HL-60 (cell line): ENCODE measurements at regions not wholly inside any gene's neighbourhood (a gene's known extent, or its start where the extent isn't known, plus 50 kb on each side); places are given as distances from the start of the nearest gene placed in this dataset.

Source experiments
- DNase-seq, 2 experiments: peaks; one replicate each; pipeline ENCODE4 v3.0.0-alpha.2; 2010 to 2020; ENCODE audit warnings: low read depth in 1 of 2, low spot score in 1 of 2
- H3K27ac ChIP-seq: fragments of 250-450 bp; sonication (Bioruptor Pico); replicated peaks from 2 replicates; pipeline ENCODE4 v1.5.1; 2020; ENCODE audit warnings: mild to moderate bottlenecking, moderate library complexity
- H3K27me3 ChIP-seq: fragments of 250-450 bp; sonication (Bioruptor Pico); 2 replicates; pipeline ENCODE4 v1.5.1; 2021; ENCODE audit warnings: mild to moderate bottlenecking, moderate library complexity; ENCODE audit not compliant: insufficient read depth, poor library complexity, severe bottlenecking
- H3K4me3 ChIP-seq: replicated peaks from 2 replicates; pipeline ENCODE4 v1.5.1; 2011; ENCODE audit warnings: mild to moderate bottlenecking, control low read depth, low read length; ENCODE audit not compliant: insufficient read depth
- GABPA ChIP-seq: IDR thresholded peaks from 2 replicates; pipeline ENCODE4 v1.6.1; 2012; ENCODE audit warnings: low read depth
- POLR2AphosphoS5 ChIP-seq: IDR thresholded peaks from 2 replicates; pipeline ENCODE4 v1.6.1; 2012; ENCODE audit warnings: low read depth
- SPI1 ChIP-seq: IDR thresholded peaks from 2 replicates; pipeline ENCODE4 v1.6.1; 2012; ENCODE audit warnings: low read depth, mild to moderate bottlenecking, borderline replicate concordance
- TF ChIP-seq, protein P1 (sequence below): IDR thresholded peaks from 2 replicates; pipeline ENCODE4 v1.6.1; 2012; ENCODE audit warnings: low read depth; ENCODE audit not compliant: insufficient replicate concordance
- TF ChIP-seq, protein P2 (sequence below): IDR thresholded peaks from one replicate; pipeline ENCODE4 v1.5.1; 2011; ENCODE audit warnings: low read length, control low read depth, inconsistent platforms; ENCODE audit not compliant: insufficient read depth

DNA sequence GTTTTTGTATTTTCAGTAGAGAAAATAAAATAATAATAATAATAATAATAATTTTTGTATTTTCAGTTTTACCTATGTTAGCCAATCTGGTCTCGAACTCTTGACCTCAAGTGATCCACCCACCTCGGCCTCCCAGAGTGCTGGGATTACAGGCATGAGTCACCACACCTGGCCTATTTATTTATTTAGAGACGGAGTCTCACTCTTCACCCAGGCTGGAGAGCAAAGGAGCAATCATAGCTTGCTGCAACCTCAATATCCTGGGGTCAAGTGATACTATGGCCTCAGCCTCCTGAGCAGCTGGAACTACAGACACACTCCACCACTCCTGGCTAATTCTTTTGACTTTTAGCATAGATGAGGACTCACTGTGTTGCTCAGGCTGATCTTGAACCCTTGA is 167.5 kb downstream of the TLE1 start:
- no peak overlapping the region for H3K4me3 ChIP-seq
- H3K27ac ChIP-seq, result no peak overlapping the region
- no peak for DNase-seq
- H3K27me3 ChIP-seq, result no peaks in the 10 kb centered on the region
- TF ChIP-seq, protein P1, sequence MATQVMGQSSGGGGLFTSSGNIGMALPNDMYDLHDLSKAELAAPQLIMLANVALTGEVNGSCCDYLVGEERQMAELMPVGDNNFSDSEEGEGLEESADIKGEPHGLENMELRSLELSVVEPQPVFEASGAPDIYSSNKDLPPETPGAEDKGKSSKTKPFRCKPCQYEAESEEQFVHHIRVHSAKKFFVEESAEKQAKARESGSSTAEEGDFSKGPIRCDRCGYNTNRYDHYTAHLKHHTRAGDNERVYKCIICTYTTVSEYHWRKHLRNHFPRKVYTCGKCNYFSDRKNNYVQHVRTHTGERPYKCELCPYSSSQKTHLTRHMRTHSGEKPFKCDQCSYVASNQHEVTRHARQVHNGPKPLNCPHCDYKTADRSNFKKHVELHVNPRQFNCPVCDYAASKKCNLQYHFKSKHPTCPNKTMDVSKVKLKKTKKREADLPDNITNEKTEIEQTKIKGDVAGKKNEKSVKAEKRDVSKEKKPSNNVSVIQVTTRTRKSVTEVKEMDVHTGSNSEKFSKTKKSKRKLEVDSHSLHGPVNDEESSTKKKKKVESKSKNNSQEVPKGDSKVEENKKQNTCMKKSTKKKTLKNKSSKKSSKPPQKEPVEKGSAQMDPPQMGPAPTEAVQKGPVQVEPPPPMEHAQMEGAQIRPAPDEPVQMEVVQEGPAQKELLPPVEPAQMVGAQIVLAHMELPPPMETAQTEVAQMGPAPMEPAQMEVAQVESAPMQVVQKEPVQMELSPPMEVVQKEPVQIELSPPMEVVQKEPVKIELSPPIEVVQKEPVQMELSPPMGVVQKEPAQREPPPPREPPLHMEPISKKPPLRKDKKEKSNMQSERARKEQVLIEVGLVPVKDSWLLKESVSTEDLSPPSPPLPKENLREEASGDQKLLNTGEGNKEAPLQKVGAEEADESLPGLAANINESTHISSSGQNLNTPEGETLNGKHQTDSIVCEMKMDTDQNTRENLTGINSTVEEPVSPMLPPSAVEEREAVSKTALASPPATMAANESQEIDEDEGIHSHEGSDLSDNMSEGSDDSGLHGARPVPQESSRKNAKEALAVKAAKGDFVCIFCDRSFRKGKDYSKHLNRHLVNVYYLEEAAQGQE, result no peak
- TF ChIP-seq, protein P2, sequence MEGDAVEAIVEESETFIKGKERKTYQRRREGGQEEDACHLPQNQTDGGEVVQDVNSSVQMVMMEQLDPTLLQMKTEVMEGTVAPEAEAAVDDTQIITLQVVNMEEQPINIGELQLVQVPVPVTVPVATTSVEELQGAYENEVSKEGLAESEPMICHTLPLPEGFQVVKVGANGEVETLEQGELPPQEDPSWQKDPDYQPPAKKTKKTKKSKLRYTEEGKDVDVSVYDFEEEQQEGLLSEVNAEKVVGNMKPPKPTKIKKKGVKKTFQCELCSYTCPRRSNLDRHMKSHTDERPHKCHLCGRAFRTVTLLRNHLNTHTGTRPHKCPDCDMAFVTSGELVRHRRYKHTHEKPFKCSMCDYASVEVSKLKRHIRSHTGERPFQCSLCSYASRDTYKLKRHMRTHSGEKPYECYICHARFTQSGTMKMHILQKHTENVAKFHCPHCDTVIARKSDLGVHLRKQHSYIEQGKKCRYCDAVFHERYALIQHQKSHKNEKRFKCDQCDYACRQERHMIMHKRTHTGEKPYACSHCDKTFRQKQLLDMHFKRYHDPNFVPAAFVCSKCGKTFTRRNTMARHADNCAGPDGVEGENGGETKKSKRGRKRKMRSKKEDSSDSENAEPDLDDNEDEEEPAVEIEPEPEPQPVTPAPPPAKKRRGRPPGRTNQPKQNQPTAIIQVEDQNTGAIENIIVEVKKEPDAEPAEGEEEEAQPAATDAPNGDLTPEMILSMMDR, result no peak
- no peak for TF ChIP-seq GABPA

DNA sequence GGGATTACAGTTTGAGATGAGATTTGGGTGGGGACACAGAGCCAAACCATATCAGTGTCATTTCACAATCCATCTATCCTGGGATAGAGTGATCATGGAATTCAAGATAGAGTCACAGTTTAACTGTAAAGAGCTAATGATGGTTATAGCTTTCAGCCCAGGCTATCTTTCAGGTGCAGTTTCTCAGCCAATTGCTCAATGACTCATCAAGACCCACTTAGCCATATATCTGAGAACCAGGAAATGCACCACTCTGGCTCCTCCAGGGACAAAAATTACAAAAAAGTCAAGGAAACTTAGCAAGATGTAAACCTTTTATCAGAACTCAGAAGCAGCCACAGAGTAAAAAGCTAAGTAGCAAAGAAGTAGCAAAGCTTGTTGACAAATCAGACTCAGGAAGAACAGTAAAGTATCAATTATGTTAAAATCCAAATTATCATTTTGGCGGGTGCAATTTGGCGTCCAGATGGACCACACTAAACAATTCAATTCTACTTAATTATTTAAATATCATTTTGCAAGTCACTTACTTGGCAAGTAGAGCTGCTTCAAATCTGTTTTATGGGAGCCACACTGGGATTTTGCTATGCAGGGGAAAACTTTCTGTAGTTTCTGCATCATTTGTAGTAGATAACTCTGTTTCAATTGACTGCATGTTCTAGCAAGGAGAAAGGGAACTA is 169.4 kb downstream of the TLE1 start:
- no peak for DNase-seq
- Histone ChIP-seq H3K4me3 (no peak overlapping the region), H3K27me3 (no peaks in the 10 kb centered on the region), H3K27ac (no peak overlapping the region)
- TF ChIP-seq GABPA (no peak), POLR2AphosphoS5 (no peak)
- TF ChIP-seq, protein P2, result no peak
- TF ChIP-seq, protein P1, result no peak

DNA sequence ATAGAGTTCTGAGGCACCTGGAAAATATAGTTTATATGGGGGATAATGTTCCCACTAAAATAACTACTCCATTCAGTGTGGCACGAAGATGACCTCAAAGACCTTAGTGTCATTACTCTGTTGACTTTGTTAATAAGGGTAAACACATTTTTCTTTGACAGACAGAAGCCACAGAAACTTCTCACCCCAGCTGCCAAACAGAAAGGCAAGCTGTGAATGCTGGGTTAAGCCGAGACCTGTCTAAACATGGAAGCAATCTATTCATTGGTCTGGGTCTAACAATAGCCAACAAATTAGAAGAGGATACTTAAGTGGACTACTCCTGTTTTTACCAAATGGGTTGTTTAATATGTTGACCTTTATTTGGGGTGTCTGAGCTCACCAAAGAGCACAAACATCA is 171.4 kb downstream of the TLE1 start:
- Histone ChIP-seq H3K4me3 (no peak overlapping the region), H3K27ac (no peak overlapping the region), H3K27me3 (no peaks in the 10 kb centered on the region)
- no peak for DNase-seq
- TF ChIP-seq SPI1, result no peak
- TF ChIP-seq, protein P2, result no peak
- no peak for TF ChIP-seq GABPA
- TF ChIP-seq POLR2AphosphoS5, result no peak
- TF ChIP-seq, protein P1, result no peak
